ENCODE measurements at regions not wholly inside any gene's neighbourhood (a gene's known extent, or its start where the extent isn't known, plus 50 kb on each side); places are given as distances from the start of the nearest gene placed in this dataset.

DNA sequence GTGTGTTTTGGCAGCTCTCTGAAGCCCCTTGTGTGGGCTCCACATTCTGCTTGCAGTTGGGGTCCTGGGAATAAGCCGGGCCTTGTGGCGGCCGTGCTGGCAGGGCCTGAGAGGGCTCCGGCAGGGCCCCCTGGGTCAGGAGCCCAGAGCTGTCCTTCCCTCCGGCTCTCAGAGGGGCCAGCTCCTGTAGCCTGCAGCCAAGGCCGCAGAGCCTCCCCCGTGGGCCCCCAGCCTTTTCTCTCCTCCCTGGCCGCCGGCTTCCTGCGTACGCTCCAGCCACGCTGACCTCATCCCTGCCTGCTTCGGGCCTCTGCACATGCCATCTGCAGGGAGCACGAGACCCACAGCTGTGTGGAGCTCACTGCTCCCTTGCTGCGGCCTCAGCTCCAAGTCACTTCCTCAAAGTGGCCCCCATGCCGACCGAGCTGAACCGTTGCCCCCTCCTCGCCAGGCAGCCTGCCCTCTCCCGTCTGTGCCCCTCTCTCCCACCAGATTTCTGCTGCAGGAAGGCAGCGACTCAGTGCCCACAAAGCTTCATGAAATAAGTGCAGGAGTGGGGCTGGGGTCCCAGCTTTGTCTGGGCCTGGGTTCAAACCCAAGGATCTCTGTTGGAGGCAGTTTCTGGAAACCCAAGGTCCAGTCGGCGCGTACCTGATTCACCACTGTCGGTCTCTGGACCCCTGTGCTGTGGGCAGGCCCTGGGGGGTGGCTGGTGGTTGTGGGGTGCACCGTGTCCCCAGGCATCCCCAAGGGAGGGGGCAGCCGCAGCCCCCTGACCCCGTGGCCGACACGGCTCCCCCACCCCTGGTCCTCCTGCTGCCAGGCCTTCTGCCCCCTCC, 57.1 kb upstream of the NKX1-1 start:
- peak; percentile 81 for DNase-seq (ENCODE audit: low spot score)
- Mint-ChIP-seq H3K27ac (ENCODE audit: unreplicated experiment) (peak overlapping the region; percentile 41), H3K4me3 (ENCODE audit: unreplicated experiment) (no peak overlapping the region), H3K4me1 (ENCODE audit: low read depth) (peaks cover 4% of the 10 kb centered on the region), H3K27me3 (ENCODE audit: low read depth) (peaks cover 24% of the 10 kb centered on the region), H3K36me3 (ENCODE audit: low read depth) (peaks cover 3% of the 10 kb centered on the region), H3K9me3 (ENCODE audit: low read depth) (peaks cover 11% of the 10 kb centered on the region)
- TF ChIP-seq CTCF (IDR thresholded peaks at IDR 0.05): no peak

GRCh38 chr4:1462768-1463075, 56.5 kb upstream of the NKX1-1 start:
- H3K27me3 Mint-ChIP-seq (ENCODE audit: low read depth): peaks cover 30% of the 10 kb centered on the region
- no peak overlapping the region for H3K4me3 Mint-ChIP-seq (ENCODE audit: unreplicated experiment)
- H3K9me3 Mint-ChIP-seq (ENCODE audit: low read depth): peaks cover 5% of the 10 kb centered on the region
- DNase-seq (ENCODE audit: low spot score): peak; percentile 88
- peaks cover 4% of the 10 kb centered on the region for H3K4me1 Mint-ChIP-seq (ENCODE audit: low read depth)
- peaks cover 4% of the 10 kb centered on the region for H3K36me3 Mint-ChIP-seq (ENCODE audit: low read depth)
- TF ChIP-seq CTCF (IDR thresholded peaks at IDR 0.05): no peak
- H3K27ac Mint-ChIP-seq (ENCODE audit: unreplicated experiment): no peak overlapping the region

DNA sequence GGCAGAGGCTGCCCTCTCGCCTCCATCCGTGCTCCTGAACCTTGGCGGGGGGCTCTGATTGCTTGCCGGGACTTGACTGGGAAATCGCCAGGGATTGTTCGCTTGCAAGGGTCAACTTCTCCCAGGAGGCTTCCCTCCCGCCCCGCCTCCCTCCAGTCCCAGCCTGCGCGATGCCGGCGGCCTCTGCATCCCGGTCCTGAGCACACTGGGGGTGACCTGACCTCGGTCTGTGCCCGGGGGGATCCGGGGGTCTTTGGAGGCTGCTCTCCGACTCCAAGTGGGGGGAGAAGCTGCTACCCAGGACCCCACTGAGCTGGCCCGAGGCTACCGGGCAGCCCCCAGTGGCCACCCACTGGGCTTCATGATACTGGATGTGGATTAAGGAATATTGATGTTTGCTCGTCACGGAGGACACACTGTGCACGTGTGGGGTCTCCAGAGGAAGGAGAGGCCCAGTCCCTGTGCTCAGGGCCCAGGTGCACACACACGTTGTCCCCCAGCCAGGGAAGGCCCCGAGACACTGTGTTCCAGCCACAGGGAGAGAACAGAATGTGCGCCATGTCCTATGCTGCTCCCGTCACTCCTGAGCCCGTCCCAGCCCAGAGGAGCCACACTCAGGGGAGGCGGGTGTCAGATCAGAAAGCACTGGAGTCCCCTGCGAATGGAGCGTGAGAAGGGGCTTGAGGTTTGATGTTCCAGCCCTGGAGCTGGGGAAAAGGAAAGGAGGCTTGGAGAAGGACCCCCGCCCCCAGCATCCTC, 55.9 kb upstream of the NKX1-1 start:
- Mint-ChIP-seq H3K9me3 (ENCODE audit: low read depth) (no peaks in the 10 kb centered on the region), H3K4me1 (ENCODE audit: low read depth) (peaks cover 4% of the 10 kb centered on the region), H3K4me3 (ENCODE audit: unreplicated experiment) (no peak overlapping the region), H3K27me3 (ENCODE audit: low read depth) (peaks cover 34% of the 10 kb centered on the region), H3K36me3 (ENCODE audit: low read depth) (peaks cover 4% of the 10 kb centered on the region), H3K27ac (ENCODE audit: unreplicated experiment) (no peak overlapping the region)
- TF ChIP-seq CTCF (IDR thresholded peaks at IDR 0.05): no peak
- DNase-seq (ENCODE audit: low spot score): no peak

DNA sequence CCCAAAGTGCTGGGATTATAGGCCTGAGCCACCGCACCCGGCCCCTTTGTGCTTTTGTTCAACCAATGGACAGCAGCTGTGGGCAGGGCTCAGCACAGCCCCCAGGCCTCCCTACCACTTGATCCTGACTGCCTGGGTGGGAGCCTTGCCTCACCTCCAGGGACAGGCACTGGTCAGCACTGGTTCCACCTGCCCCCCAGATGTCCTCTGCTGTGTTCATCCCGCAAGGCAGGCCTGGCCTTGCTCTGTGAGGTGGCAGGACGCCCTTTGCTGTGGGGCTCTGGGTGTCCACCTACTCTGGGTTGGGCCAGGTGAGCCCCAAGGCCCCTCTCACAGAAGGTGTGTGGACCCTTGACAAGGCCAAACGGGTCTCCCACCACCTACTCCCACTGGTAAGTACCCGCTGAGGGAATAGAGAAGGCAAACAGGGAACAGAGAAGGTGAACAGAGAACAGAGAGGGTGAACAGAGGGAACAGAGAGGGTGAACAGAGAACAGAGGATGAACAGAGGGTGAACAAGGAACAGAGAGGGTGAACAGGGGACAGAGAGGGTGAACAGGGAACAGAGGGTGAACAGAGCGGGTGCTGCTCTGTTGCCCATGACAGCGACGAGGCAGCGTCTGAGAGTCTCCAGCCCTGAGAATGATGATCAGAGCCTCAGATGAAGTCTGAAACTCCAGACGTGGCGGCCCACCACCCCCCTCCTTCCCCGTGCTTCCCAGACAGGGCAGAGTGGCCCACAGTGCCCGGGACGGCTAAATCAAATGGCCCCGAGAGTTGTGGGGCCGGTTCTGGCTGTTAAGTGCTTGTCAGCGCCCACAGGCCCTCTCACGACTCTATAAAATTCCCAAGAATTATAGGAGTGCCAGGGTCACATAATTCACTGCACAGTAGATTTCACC, 55.0 kb upstream of the NKX1-1 start:
- Mint-ChIP-seq H3K27me3 (ENCODE audit: low read depth) (peaks cover 39% of the 10 kb centered on the region), H3K9me3 (ENCODE audit: low read depth) (no peaks in the 10 kb centered on the region)

More for the DNA sequence above, 55.0 kb upstream of the NKX1-1 start:
- Mint-ChIP-seq H3K4me1 (ENCODE audit: low read depth) (peaks cover 4% of the 10 kb centered on the region), H3K4me3 (ENCODE audit: unreplicated experiment) (no peak overlapping the region), H3K27ac (ENCODE audit: unreplicated experiment) (no peak overlapping the region), H3K36me3 (ENCODE audit: low read depth) (peaks cover 4% of the 10 kb centered on the region)
- peak; percentile 66 for DNase-seq (ENCODE audit: low spot score)
- no peak for TF ChIP-seq CTCF (IDR thresholded peaks at IDR 0.05)
